Stimulated activated CD4-positive, alpha-beta T cell treated with anti-CD3 and anti-CD28 coated beads, Interleukin-12 subunit alpha, Interleukin-12 subunit beta, amount 100 ng/mL, for 4 hours (primary cell): ENCODE measurements at regions not wholly inside any gene's neighbourhood (a gene's known extent, or its start where the extent isn't known, plus 50 kb on each side); places are given as distances from the start of the nearest gene placed in this dataset.

Experiments used
- DNase-seq: peaks from one replicate; pipeline ENCODE4 v3.0.0-alpha.2; 2020

DNA sequence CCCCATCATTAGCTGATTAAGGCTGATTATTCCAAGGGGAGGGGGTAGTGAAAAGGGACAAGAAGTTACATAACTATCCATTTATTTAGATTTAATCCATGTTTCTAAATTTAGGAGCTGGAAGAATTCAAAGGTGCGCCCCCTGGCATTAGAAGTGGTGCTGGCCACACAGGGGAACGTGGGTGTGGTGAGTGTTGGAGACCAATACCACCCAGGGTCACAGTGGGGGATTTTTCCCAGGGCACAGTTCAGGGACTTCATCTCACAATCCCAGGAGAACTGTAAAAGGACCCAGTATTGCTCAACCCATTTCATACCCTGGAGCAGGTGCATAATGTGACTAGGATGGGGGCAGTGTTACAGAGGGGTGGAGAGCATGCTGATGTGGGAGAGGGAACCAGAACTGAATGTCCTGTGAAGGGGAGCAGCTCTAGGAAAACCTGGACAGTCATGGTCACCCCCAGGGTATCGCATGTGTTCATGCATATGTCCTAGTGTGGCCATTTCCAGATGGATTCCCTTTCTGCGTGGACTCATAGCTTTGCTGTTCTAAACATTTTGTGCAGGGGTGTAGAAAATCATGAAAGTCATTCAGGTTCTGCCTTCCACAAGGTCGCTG is 110.3 kb downstream of the LSM3 start:
- no peak for DNase-seq

DNA sequence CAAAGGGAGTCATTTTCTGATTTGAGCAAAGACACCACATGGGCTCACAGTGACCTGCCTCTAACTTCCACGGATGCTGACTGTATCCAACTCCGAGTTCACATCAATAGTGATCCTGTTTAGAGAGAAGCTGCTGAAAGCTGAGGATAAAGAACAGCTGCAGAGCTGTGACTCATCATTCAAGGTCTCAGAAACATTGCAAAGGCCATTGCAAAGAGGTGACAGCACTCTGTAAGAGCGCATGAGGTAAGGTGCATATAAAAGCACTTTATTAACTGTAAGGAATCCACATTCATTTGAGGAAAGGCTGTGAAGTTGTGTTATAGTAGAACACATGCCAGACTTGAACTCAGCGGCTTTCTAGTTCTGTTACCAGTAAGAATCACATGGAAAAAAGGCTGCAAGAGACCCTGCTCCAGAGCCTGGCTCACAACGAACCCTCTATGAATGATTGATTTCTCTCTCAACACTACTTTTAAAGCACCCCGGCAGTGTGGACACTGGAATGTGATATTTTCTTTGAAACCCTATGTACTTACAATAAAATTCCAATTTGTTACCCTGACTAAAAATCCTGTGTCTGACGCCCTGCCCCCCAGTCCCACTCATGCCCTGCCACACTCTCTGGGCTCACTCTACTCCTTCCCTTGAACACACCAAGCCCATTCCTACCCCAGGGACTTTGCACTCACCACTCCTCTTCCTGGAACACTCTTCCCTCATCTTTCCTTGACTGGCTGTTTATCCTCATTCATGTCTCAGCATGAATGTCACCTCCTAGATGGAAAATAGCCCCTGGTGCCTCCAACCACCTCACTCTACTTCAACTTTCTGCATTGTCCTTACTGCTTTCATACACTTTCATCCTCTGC is 111.2 kb downstream of the LSM3 start:
- no peak for DNase-seq

DNA sequence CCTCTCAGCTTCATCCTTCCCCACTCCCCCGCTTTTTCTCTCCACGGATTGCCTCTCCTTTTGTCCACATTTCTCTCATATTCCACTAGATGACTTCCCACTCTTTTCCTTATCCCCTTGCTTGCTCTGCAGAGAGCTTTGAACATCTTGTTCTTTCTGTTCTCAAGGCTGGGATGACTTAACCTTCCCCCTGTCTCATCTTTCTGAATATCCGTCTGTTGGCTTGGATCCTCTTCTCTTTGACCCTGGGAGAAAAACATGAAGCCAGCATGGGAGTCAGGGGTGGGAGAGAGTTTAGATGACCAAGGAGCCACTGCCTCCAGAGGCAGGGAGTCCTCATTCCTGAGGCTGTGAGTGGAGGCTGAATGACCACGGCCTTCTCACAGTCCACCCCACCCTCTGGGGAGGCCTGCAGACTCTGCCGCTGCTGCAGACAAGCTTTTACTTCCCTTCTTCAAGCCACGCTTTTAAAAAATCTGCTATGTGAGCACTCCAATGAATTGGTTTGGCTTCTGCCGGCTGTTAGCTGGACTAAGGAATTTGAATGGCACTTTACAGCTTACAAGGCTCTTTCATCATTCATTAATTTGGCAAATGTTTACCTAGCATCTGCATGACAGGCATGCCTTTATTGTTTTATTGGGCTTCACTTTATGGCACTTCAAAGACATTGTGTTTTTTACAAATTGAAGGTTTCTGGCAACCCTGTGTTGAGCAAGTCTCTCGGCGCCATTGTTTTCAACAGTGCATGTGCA is 111.6 kb upstream of the SLC6A6 start:
- no peak for DNase-seq

GRCh38 chr3:14295037-14295436 is 107.4 kb upstream of the SLC6A6 start:
- no peak for DNase-seq

DNA sequence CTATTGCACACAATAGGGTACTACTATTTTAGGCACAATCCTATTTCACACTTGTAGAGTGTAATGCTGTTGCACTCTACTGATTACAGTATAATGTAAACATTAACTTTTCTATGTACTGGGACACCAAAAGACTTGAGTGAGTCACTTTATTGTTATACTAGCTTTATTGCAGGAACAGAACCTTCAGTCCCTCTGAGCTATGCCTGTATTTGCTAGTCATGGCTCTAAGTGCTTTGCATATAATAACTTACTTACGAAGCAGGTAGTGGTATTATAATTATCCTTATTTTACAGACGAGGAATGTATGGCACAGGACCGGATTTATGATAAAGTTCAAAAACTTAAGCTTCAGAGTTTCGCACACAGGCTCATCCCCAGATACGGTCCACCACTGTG is 106.6 kb upstream of the SLC6A6 start:
- no peak for DNase-seq

- DNase-seq: no peak
Observed at GRCh38 chr3:14297305-14297704, 105.1 kb upstream of the SLC6A6 start.

DNA sequence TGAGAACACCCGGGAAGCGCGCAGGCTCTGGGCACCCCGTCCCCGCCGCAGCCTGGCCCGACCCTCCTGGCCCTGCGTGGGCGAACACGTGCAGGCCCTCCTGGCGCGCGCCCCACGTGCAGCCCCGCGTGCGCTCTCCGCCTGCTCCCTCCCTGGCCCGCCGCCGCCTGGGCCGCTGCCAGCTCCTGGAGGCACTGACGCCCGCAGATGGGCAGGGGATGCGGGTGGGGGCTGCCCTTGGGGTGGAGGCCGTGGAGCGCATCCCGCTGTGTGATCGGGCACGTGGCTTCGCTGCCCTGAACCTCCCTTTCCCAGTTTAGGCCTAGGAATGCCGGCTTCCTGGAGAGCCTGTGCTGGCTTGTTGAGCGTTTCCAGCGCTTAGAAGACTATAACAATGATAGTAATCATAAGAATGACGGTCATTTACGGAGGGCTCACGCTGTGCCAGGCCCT is 104.6 kb upstream of the SLC6A6 start:
- no peak for DNase-seq

DNA sequence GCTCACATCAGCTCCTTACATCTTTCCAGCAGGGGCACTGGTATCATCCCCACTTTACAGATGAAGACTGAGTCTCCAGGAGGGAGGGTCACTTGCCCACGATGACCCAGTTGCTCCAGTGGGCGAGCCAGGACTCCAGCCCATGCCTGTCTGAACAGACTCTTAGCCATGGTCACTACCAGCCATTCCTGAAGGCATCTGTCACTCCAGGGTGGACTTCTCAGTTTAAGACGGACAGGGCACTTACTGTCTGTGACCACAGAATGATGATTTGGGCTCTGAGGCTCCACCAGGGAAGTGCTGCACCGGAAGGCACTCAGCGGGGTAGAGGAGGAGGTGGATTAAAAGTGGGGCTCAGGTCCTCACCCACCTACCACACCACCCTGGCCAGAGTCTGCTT is 104.0 kb upstream of the SLC6A6 start:
- no peak for DNase-seq

DNA sequence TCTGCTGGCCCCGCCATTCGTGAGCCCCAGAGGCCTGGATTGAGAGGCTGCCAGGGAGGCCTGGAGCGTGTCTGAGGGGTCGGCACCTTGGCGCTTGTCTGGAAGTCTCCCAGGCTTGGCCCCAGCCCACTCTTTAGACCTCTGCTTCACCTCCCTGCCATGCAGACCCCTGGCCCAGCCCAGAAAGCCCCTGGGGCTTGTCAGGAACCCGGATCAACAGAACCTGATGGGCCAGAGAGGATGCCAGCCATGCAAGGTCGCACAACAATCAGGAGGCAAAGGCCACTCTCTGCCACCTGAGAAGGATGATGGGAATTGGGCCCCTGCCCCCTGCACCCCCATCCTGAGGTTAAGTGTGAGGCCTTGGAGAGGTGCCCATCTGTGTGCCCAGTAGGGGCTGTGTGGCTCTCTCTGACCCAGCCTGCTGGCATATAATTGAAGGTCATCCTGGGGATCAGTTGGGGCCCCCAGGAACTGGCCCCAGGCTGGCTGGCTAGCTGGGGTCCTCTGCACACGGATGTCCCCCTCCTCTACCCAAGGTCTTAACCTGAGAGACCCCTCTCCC is 103.3 kb upstream of the SLC6A6 start:
- DNase-seq: no peak

- no peak for DNase-seq
Observed at GRCh38 chr3:14299767-14300166, 102.6 kb upstream of the SLC6A6 start.

GRCh38 chr3:14300721-14301399 is 101.5 kb upstream of the SLC6A6 start:
- DNase-seq: no peak

- no peak for DNase-seq
Observed at GRCh38 chr3:14301558-14301957, 100.8 kb upstream of the SLC6A6 start.

DNA sequence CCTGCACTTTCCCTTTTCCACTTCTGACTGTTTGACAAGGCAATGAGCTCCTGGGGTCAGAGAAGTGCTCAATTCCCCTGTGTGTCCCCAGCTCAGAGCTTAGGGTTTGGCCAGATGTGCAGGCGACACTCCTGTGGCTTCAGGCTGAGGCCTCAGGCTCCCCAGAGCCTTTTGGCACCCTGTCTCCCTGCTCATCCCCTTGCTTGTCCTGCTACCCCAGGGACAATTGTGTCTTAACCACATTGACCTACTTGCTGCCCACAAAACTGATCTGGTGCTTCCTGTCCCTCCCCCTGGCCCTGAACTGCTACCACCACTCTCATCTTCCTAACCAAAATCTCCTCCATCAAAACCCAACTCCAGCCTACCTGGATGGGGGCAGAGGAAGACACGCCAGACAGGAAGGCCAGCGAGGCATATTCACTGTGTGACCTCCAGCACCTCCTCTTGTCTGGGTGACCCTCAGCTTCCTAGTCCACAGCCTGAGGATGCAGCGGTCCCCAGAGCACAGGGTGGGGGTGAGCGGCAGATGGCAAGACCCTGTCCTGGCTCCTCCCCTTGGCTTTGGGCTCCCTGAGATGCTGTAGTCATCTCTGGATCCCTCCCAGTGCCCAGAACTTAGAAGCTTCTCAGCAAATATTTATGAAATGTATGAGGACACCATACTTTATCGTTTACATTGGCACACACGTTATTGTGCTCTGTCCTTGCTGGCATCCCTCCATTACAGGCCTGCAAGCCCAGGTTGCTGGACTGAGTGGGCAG is 98.9 kb upstream of the SLC6A6 start:
- no peak for DNase-seq

DNA sequence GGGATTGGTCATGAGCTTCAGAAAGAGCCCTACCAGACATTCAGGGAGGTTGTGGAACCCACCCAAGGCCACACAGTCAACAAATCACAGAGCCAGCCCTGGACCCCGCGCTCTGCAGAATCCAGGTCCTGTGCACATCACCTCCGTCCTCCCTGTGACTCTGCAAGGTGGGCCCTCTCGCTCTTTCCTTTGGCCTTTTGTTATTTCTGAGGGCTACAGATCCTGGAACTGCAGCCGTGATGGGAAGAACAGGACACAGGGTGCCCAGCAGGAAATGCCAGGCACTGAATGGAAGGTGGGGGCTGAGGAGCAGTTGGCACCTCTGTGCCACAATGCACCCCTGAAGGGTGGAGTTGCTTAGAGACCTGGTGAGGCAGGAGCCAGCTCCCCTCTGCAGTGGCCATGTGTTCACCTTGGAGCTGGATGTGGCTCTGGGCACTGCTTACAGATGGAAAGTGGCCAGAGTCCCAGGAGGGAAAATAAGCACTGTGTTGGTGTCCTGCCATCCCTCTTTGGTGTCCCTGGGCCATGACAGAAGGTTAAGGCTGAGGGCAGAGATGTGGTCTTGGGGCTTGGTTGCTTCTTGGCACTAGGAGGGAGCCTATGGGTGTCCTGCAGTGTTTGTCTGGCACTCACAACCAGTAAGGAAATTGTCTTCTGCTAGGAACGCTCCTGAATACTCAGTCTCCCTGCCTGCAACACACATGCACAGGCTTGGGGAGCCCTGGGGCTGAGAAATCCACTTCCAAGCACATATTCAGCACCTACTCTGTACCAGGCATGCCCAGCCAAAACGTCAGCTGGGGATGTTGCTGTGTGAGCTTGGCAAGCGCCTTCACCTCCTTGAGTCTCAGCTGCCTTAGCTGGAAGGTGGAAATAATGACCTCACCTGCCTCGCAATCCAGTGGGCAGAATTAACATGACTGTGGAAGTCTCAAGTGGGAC is 98.0 kb upstream of the SLC6A6 start:
- DNase-seq: no peak

- DNase-seq: no peak
Observed at GRCh38 chr3:14305324-14305723, 97.1 kb upstream of the SLC6A6 start.

GRCh38 chr3:14306142-14306541 is 96.3 kb upstream of the SLC6A6 start:
- DNase-seq: no peak

GRCh38 chr3:14307656-14308302 is 94.6 kb upstream of the SLC6A6 start:
- DNase-seq: no peak

DNA sequence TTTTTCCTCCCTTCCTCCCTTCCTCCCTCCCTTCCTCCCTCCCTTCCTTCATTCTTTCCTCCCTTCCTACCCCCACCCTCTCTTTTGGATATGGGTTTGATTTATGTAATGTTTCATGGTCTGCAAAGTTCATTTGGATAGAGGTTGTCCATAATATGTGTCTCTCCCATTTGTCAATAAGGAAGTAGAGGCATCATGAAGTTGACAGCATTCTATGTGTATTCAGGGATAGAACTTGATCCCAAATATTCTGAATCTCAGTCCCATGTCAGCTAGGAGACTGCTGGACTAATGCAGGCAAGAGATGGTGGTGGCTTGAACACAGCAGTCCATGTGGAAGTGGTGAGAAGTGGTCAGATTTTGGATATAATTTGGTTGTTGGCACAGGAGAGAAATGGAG is 90.7 kb upstream of the SLC6A6 start:
- DNase-seq: no peak

- no peak for DNase-seq
Observed at GRCh38 chr3:14312375-14312774, 90.0 kb upstream of the SLC6A6 start.

- no peak for DNase-seq
Observed at GRCh38 chr3:14317057-14317553, 85.3 kb upstream of the SLC6A6 start.
